CD4-positive, CD25-positive, alpha-beta regulatory T cell (primary cell): ENCODE measurements at regions not wholly inside any gene's neighbourhood (a gene's known extent, or its start where the extent isn't known, plus 50 kb on each side); places are given as distances from the start of the nearest gene placed in this dataset.

ENCODE experiments used
- ATAC-seq, 2 donors: fragments of 150-1000 bp; cut with Tn5 transposase; one replicate each; pipeline ENCODE4 v1.10.0; 2021; ENCODE audit warnings: low read depth in 2 of 2, moderate number of reproducible peaks in 2 of 2, moderate library complexity in 1 of 2
- DNase-seq, 3 donors: peaks; one replicate each; pipeline versions ENCODE4 v3.0.0 to v3.0.0-alpha.2; 2012 to 2022; ENCODE audit warnings: mixed read lengths in 1 of 3
- H3K27ac ChIP-seq: one replicate; pipeline ENCODE4 v1.7.0; 2013; ENCODE audit warnings: mild to moderate bottlenecking, low read length; ENCODE audit not compliant: insufficient read depth, poor library complexity, severe bottlenecking
- H3K27me3 ChIP-seq: one replicate; pipeline ENCODE4 v1.7.0; 2013; ENCODE audit warnings: low read length; ENCODE audit not compliant: control insufficient read depth, insufficient read depth
- H3K36me3 ChIP-seq: one replicate; pipeline ENCODE4 v1.7.0; 2013; ENCODE audit warnings: mild to moderate bottlenecking, low read length, moderate library complexity; ENCODE audit not compliant: control insufficient read depth, insufficient read depth
- H3K4me1 ChIP-seq: 2 replicates; pipeline ENCODE4 v1.7.0; 2013; ENCODE audit warnings: mild to moderate bottlenecking, low read length; ENCODE audit not compliant: insufficient read depth, control insufficient read depth, poor library complexity, severe bottlenecking
- H3K4me3 ChIP-seq: one replicate; pipeline ENCODE4 v1.7.0; 2013; ENCODE audit warnings: low read depth, mild to moderate bottlenecking, low read length, moderate library complexity
- H3K9me3 ChIP-seq, 2 experiments: 1 replicate in 1 of 2; 2 replicates in 1 of 2; pipeline ENCODE4 v1.7.0; 2013; ENCODE audit warnings: low read length in 2 of 2, mild to moderate bottlenecking in 1 of 2, moderate library complexity in 1 of 2; ENCODE audit not compliant: control insufficient read depth in 2 of 2
- H3K27ac Mint-ChIP-seq, 3 donors: one replicate each; pipeline ENCODE4 v1.8.0; 2020 to 2022; ENCODE audit warnings: mild to moderate bottlenecking in 3 of 3, mixed read lengths in 3 of 3, moderate library complexity in 2 of 3
- H3K27me3 Mint-ChIP-seq: one replicate; pipeline ENCODE4 v1.8.0; 2022; ENCODE audit warnings: mild to moderate bottlenecking, mixed read lengths
- H3K36me3 Mint-ChIP-seq: one replicate; pipeline ENCODE4 v1.8.0; 2020; ENCODE audit warnings: mixed read lengths
- H3K4me1 Mint-ChIP-seq, 4 donors: one replicate each; pipeline ENCODE4 v1.8.0; 2020 to 2022; ENCODE audit warnings: mixed read lengths in 4 of 4, mild to moderate bottlenecking in 1 of 4
- H3K4me3 Mint-ChIP-seq, 4 donors: one replicate each; pipeline ENCODE4 v1.8.0; 2020 to 2022; ENCODE audit warnings: mild to moderate bottlenecking in 4 of 4, mixed read lengths in 4 of 4, moderate library complexity in 3 of 4
- H3K9me3 Mint-ChIP-seq, 7 donors: one replicate each; pipeline ENCODE4 v1.8.0; 2020 to 2022; ENCODE audit warnings: mixed read lengths in 7 of 7, mild to moderate bottlenecking in 3 of 7, moderate library complexity in 2 of 7

- DNase-seq (no peak), ATAC-seq (no peak)
- Mint-ChIP-seq H3K27me3 (no peaks in the 10 kb centered on the region), H3K27ac (peak overlapping the region in 1 of 3 donors; percentile 60), H3K4me1 (peaks cover 0 to 3% (median under 1%) of the 10 kb centered on the region in 4 donors), H3K36me3 (no peaks in the 10 kb centered on the region), H3K9me3 (peaks cover 0 to 2% (median 0%) of the 10 kb centered on the region in 7 donors), H3K4me3 (no peak overlapping the region)
- no peaks in the 10 kb centered on the region for H3K36me3 ChIP-seq
- no peaks in the 10 kb centered on the region for H3K4me1 ChIP-seq
- no peak overlapping the region for H3K4me3 ChIP-seq
- H3K9me3 ChIP-seq = no peaks in the 10 kb centered on the region
- no peak overlapping the region for H3K27ac ChIP-seq
- H3K27me3 ChIP-seq = no peaks in the 10 kb centered on the region
These were observed 487.9 kb downstream of the NPHP4 start for GRCh38 chr1:5504364-5504740.

GRCh38 chr1:5503556-5504363, 488.5 kb downstream of the NPHP4 start:
- peak overlapping the region in 2 of 3 donors; percentile 60 to 61 for H3K27ac Mint-ChIP-seq
- no peaks in the 10 kb centered on the region for H3K36me3 Mint-ChIP-seq
- no peak for DNase-seq
- Histone ChIP-seq H3K4me1 (no peaks in the 10 kb centered on the region), H3K36me3 (no peaks in the 10 kb centered on the region), H3K4me3 (no peak overlapping the region), H3K9me3 (no peaks in the 10 kb centered on the region), H3K27ac (no peak overlapping the region), H3K27me3 (no peaks in the 10 kb centered on the region)
- peaks cover 0 to 1% (median 0%) of the 10 kb centered on the region in 7 donors for H3K9me3 Mint-ChIP-seq
- ATAC-seq = no peak
- H3K27me3 Mint-ChIP-seq = no peaks in the 10 kb centered on the region
- no peak overlapping the region for H3K4me3 Mint-ChIP-seq
- H3K4me1 Mint-ChIP-seq = peaks cover 0 to 4% (median 0%) of the 10 kb centered on the region in 4 donors

DNA sequence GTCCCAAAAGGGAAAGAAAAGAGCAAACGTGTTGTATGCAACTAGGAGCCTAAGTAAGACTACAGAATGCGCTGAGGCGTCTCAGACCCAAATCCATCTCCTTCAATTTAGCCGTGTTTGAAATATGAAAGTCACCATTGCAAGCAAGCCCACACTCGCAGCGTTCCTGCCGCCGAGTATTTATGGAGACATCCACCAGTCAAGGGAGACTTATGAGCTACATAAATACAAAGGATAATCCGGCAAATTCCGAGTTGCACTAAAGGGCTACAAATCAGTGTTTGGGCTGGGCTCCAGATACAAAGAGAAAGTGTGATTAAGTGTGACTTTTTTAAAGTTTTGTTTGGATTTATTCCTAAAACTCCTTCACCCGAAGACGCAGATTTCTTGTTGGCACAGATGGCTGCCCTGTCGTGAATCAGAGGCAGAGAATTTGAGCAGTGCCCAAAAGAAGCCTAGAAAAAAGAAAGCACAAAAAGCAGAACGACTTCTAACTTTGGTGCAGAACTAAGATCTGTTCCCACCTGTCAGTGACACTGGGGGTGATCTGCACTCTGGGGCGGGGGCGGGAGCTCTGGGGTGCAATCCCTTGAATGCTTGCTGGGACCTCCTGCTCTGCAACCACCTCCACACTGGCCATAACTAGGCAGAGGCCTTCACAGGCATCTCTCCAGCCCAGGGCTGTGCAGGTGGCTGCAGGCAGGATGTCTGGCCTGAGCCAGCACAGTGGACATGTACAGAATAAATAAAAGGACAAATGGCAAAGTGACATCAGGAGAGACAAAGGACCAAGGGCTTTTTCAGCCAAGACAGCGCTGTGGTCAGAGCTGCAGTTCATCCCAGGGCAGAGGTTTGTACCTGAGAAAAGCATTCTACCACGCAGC, 489.7 kb downstream of the NPHP4 start:
- Histone ChIP-seq H3K27me3 (no peaks in the 10 kb centered on the region), H3K36me3 (no peaks in the 10 kb centered on the region), H3K9me3 (no peaks in the 10 kb centered on the region), H3K4me1 (no peaks in the 10 kb centered on the region), H3K4me3 (no peak overlapping the region), H3K27ac (no peak overlapping the region)
- no peaks in the 10 kb centered on the region for H3K27me3 Mint-ChIP-seq
- no peak overlapping the region for H3K27ac Mint-ChIP-seq
- peaks cover 0 to 1% (median 0%) of the 10 kb centered on the region in 7 donors for H3K9me3 Mint-ChIP-seq
- peaks cover 0 to 4% (median 0%) of the 10 kb centered on the region in 4 donors for H3K4me1 Mint-ChIP-seq
- DNase-seq = no peak
- ATAC-seq = no peak
- no peak overlapping the region for H3K4me3 Mint-ChIP-seq
- H3K36me3 Mint-ChIP-seq = no peaks in the 10 kb centered on the region

DNA sequence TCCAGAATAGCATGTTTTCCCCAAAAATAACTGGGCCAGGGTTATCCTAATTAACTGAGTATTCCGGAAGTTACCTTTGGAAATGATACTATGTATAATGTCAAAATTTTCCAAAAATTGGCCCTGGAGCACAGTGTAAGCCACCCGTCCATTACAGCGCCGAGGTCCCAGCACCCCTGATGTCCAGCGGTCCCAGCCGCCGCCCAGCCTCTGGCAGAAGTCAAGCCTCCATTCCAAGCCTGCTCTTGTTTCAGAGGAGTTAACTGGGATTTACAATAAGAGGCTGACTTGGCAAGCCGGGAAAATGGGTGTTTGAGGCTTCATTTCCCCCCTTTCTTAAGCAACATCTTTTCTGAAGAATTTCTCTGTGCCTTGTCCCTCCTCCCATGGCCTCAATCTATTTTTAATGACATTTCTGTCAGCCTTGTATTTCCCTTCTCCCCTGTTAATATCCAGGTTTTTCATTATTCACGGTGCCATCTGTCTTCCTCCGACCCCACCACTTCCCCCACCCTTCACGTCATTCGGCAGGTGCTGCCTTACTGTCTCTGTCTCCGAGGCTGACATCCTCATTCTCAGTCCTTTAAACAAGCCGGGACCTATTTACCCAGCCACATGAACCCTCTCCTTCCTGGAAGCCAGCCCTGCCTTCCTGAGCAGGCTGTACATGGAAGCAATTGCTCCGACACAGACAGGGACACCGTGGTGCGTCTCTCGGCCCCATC, 490.9 kb downstream of the NPHP4 start:
- H3K36me3 ChIP-seq = no peaks in the 10 kb centered on the region
- H3K27ac ChIP-seq = no peak overlapping the region
- no peak overlapping the region for H3K4me3 ChIP-seq
- Mint-ChIP-seq H3K27me3 (no peaks in the 10 kb centered on the region), H3K4me3 (no peak overlapping the region), H3K27ac (no peak overlapping the region), H3K36me3 (no peaks in the 10 kb centered on the region), H3K4me1 (peaks cover 0 to 4% (median 0%) of the 10 kb centered on the region in 4 donors), H3K9me3 (no peaks in the 10 kb centered on the region)
- H3K4me1 ChIP-seq = no peaks in the 10 kb centered on the region
- DNase-seq = no peak
- no peak for ATAC-seq
- H3K27me3 ChIP-seq = no peaks in the 10 kb centered on the region
- no peaks in the 10 kb centered on the region for H3K9me3 ChIP-seq

DNA sequence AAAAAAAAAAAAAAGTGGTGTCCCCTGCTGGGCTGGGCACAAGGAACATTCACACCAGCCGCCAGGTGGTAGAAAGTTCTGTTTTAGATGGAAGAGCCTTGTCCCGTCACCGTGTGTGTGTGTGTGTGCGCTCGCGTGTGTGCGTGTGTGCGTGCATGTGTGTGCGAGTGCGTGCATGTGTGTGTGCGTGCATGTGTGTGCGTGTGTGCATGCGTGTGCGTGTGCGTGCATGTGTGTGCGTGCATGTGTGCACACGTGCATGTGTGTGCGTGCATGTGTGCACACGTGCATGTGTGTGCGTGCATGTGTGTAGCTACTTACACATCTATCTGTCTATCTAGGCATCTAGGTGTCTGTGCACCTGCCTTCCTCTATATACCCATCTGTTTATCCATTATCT, 491.7 kb downstream of the NPHP4 start:
- no peaks in the 10 kb centered on the region for H3K36me3 Mint-ChIP-seq
- no peak overlapping the region for H3K4me3 ChIP-seq
- no peaks in the 10 kb centered on the region for H3K4me1 ChIP-seq
- ATAC-seq (no peak), DNase-seq (no peak)
- H3K27ac Mint-ChIP-seq = no peak overlapping the region
- H3K4me3 Mint-ChIP-seq = no peak overlapping the region
- no peaks in the 10 kb centered on the region for H3K27me3 ChIP-seq
- H3K36me3 ChIP-seq = no peaks in the 10 kb centered on the region
- H3K9me3 Mint-ChIP-seq = no peaks in the 10 kb centered on the region
- H3K27ac ChIP-seq = no peak overlapping the region
- no peaks in the 10 kb centered on the region for H3K9me3 ChIP-seq
- peaks cover 0 to 4% (median 0%) of the 10 kb centered on the region in 4 donors for H3K4me1 Mint-ChIP-seq
- no peaks in the 10 kb centered on the region for H3K27me3 Mint-ChIP-seq

DNA sequence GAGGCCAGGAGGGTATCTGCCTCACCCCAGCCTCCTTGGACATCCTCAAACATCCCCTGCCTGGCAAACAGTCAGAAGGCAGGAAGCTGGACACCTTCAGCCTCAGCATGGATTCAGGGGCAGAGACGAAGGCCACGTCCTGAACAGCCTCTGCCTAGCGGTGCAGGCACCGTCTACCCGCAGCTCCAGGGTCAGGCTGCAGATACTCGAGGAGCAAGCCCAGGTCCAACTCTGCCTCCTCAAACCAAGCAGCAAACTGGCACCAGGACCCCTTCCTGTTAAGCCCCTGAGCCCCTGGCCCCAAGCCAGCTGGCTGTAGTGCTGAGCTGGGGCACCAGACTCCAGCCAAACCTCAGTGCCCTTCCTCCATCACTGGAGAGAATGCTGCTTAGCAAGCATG, 494.7 kb downstream of the NPHP4 start:
- Mint-ChIP-seq H3K4me1 (peaks cover 0 to 4% (median 0%) of the 10 kb centered on the region in 4 donors), H3K27me3 (no peaks in the 10 kb centered on the region), H3K9me3 (no peaks in the 10 kb centered on the region), H3K36me3 (no peaks in the 10 kb centered on the region), H3K27ac (no peak overlapping the region), H3K4me3 (no peak overlapping the region)
- no peak for ATAC-seq
- H3K36me3 ChIP-seq = no peaks in the 10 kb centered on the region
- H3K27me3 ChIP-seq = no peaks in the 10 kb centered on the region
- no peaks in the 10 kb centered on the region for H3K9me3 ChIP-seq
- DNase-seq = no peak
- no peak overlapping the region for H3K4me3 ChIP-seq
- H3K4me1 ChIP-seq = no peaks in the 10 kb centered on the region
- no peak overlapping the region for H3K27ac ChIP-seq

DNA sequence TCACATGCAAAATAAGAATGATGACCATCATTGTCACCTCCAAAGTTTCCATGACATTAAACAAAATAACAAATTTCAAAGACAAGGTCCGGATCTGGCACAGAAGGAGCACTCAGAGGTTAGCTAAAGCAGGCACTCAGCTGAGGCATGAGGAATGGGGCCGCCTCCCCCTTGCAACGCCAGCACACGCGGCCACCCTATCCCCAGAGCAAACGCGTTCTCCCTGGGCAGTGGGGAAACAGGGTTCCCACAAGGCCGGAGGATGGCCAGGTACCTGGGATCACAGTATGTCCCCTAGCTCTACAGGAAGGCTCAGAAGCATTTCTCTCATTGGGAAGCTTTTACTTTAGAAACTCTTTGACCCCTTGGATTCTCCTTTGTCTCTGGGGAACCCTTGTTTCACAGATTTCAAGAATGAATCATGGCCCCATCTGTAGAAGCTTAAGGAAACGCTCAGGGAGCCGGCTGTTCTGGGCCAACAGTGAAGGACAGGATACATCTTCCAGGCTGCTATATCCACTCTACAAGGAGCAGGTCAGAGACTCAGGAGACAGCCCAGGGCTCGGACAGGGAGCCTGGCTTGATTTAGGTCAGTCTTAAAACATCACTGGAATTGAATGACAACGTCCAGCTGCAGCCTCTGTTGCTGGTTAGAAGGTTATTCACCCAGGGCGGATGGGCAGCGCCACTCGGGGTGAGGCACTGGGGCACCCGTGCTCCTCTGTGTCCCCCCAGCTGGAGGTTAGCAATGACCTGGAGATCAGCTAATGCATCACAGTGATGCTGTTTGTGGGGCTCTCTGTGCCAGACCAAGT, 496.4 kb downstream of the NPHP4 start:
- Histone ChIP-seq H3K9me3 (no peaks in the 10 kb centered on the region), H3K4me3 (no peak overlapping the region), H3K36me3 (no peaks in the 10 kb centered on the region), H3K27me3 (no peaks in the 10 kb centered on the region), H3K4me1 (no peaks in the 10 kb centered on the region), H3K27ac (no peak overlapping the region)
- H3K4me3 Mint-ChIP-seq = no peak overlapping the region
- ATAC-seq (no peak), DNase-seq (no peak)
- no peaks in the 10 kb centered on the region for H3K27me3 Mint-ChIP-seq
- H3K4me1 Mint-ChIP-seq = peaks cover 0 to 4% (median 0%) of the 10 kb centered on the region in 4 donors
- no peaks in the 10 kb centered on the region for H3K36me3 Mint-ChIP-seq
- no peak overlapping the region for H3K27ac Mint-ChIP-seq
- no peaks in the 10 kb centered on the region for H3K9me3 Mint-ChIP-seq
